Loucy (cell line): ENCODE measurements at regions not wholly inside any gene's neighbourhood (a gene's known extent, or its start where the extent isn't known, plus 50 kb on each side); places are given as distances from the start of the nearest gene placed in this dataset.

ENCODE experiments used
- H2AFZ ChIP-seq: fragments of 200-600 bp; sonication (generic); 2 replicates; pipeline ENCODE4 v1.6.0; 2016; ENCODE audit warnings: antibody characterized with exemption, mild to moderate bottlenecking, low read length, moderate library complexity
- H3F3A ChIP-seq: fragments of 200-600 bp; 2 replicates; pipeline ENCODE4 v1.6.0; 2016; ENCODE audit warnings: antibody characterized with exemption, low read depth, mild to moderate bottlenecking
- H3K27me3 ChIP-seq: fragments of 200-600 bp; sonication (generic); 2 replicates; pipeline ENCODE4 v1.6.1; 2014; ENCODE audit warnings: low read length, mild to moderate bottlenecking; ENCODE audit not compliant: insufficient read depth, poor library complexity, severe bottlenecking
- H3K36me3 ChIP-seq: fragments of 200-600 bp; sonication (generic); 2 replicates; pipeline ENCODE4 v1.6.1; 2016; ENCODE audit warnings: low read length; ENCODE audit not compliant: insufficient read depth
- H3K4me1 ChIP-seq: fragments of 200-600 bp; sonication (generic); 2 replicates; pipeline ENCODE4 v1.5.1; 2014; ENCODE audit warnings: low read length, mild to moderate bottlenecking; ENCODE audit not compliant: insufficient read depth, poor library complexity, severe bottlenecking
- H3K4me2 ChIP-seq: fragments of 200-600 bp; sonication (generic); 2 replicates; pipeline ENCODE4 v1.6.0; 2014; ENCODE audit warnings: antibody characterized with exemption, low read length, low read depth, mild to moderate bottlenecking; ENCODE audit not compliant: poor library complexity, severe bottlenecking
- H3K4me3 ChIP-seq: fragments of 200-600 bp; sonication (generic); 2 replicates; pipeline ENCODE4 v1.5.1; 2014; ENCODE audit warnings: low read length, mild to moderate bottlenecking, mixed read lengths; ENCODE audit not compliant: poor library complexity, severe bottlenecking
- H3K79me2 ChIP-seq: fragments of 200-600 bp; sonication (generic); 2 replicates; pipeline ENCODE4 v1.6.1; 2014; ENCODE audit warnings: low read length; ENCODE audit not compliant: insufficient read depth
- H3K9ac ChIP-seq: fragments of 200-600 bp; sonication (generic); 2 replicates; pipeline ENCODE4 v1.6.0; 2014; ENCODE audit warnings: mild to moderate bottlenecking, low read depth, low read length, moderate library complexity; ENCODE audit not compliant: poor library complexity, severe bottlenecking
- H3K9me2 ChIP-seq: fragments of 200-600 bp; sonication (generic); replicated peaks from 2 replicates; pipeline ENCODE4 v1.6.1; 2016; ENCODE audit warnings: low read depth, low read length, mixed read lengths
- H3K9me3 ChIP-seq: fragments of 200-600 bp; sonication (generic); 2 replicates; pipeline ENCODE4 v1.6.1; 2014; ENCODE audit warnings: mild to moderate bottlenecking, antibody characterized with exemption, low read length, low read depth; ENCODE audit not compliant: insufficient read depth
- H4K20me1 ChIP-seq: fragments of 200-600 bp; sonication (generic); 2 replicates; pipeline ENCODE4 v1.6.0; 2014; ENCODE audit warnings: antibody characterized with exemption, low read length, mild to moderate bottlenecking; ENCODE audit not compliant: insufficient read depth, poor library complexity, severe bottlenecking
- CTCF ChIP-seq: fragments of 200-600 bp; sonication (generic); conservative IDR thresholded peaks from 2 replicates; pipeline ENCODE4 v1.5.1; 2014; ENCODE audit warnings: mild to moderate bottlenecking, antibody characterized with exemption, low read length
- EZH2phosphoT487 ChIP-seq: fragments of 200-600 bp; IDR thresholded peaks from 2 replicates; pipeline ENCODE4 v1.6.1; 2018; ENCODE audit warnings: antibody characterized with exemption, mild to moderate bottlenecking, moderate library complexity, borderline replicate concordance

- H4K20me1 ChIP-seq, result no peaks in the 10 kb centered on the region
- no peak for TF ChIP-seq EZH2phosphoT487
- TF ChIP-seq CTCF, result no peak
- no peaks in the 10 kb centered on the region for H3K9me3 ChIP-seq
- H3K79me2 ChIP-seq, result no peaks in the 10 kb centered on the region
- no peaks in the 10 kb centered on the region for H3K36me3 ChIP-seq
- H3K9ac ChIP-seq, result no peak overlapping the region
- no peaks in the 10 kb centered on the region for H3F3A ChIP-seq
- H3K4me3 ChIP-seq, result no peak overlapping the region
- H3K4me1 ChIP-seq, result peaks cover 9% of the 10 kb centered on the region
- H3K27me3 ChIP-seq, result no peaks in the 10 kb centered on the region
- no peaks in the 10 kb centered on the region for H3K9me2 ChIP-seq
- H2AFZ ChIP-seq, result no peak overlapping the region
- H3K4me2 ChIP-seq, result no peak overlapping the region
Observed at GRCh38 chr1:184867866-184868689, 106.2 kb downstream of the NIBAN1 start.

GRCh38 chr1:184866991-184867788, 107.1 kb downstream of the NIBAN1 start:
- Histone ChIP-seq H3K9me3 (no peaks in the 10 kb centered on the region), H3F3A (no peaks in the 10 kb centered on the region), H2AFZ (no peak overlapping the region), H3K4me1 (peaks cover 9% of the 10 kb centered on the region), H3K79me2 (no peaks in the 10 kb centered on the region), H3K4me2 (no peak overlapping the region), H3K9me2 (no peaks in the 10 kb centered on the region), H3K9ac (no peak overlapping the region), H4K20me1 (no peaks in the 10 kb centered on the region), H3K36me3 (no peaks in the 10 kb centered on the region), H3K27me3 (no peaks in the 10 kb centered on the region), H3K4me3 (no peak overlapping the region)
- TF ChIP-seq EZH2phosphoT487 (no peak), CTCF (no peak)

DNA sequence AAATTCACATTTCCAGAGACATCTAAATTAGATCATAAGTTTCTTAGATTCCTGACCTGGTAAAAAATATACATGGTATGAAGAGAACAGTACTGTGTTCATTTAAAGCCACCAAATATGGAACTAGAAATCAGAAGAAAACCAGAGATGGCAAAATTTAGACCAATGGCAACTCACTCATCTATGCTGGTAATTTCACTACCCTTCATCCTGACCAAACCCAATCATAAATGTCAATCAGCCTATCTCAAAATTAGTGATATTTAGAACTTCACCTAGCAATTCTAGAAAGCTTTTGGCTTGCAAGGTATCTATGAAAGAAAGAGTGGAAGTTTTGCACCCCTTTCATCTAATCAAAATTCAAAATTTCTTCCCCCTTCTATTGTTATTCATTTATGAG, 107.7 kb downstream of the NIBAN1 start:
- Histone ChIP-seq H3K79me2 (no peaks in the 10 kb centered on the region), H4K20me1 (no peaks in the 10 kb centered on the region), H3K9me3 (no peaks in the 10 kb centered on the region), H3K4me1 (peaks cover 9% of the 10 kb centered on the region), H3K9ac (no peak overlapping the region), H3K9me2 (no peaks in the 10 kb centered on the region), H3K4me2 (no peak overlapping the region), H3K27me3 (no peaks in the 10 kb centered on the region), H2AFZ (no peak overlapping the region), H3K36me3 (no peaks in the 10 kb centered on the region), H3K4me3 (no peak overlapping the region), H3F3A (no peaks in the 10 kb centered on the region)
- TF ChIP-seq CTCF, result no peak
